ENCODE measurements at regions not wholly inside any gene's neighbourhood (a gene's known extent, or its start where the extent isn't known, plus 50 kb on each side); places are given as distances from the start of the nearest gene placed in this dataset.

GRCh38 chr7:20542594-20542993 is 72.9 kb upstream of the ABCB5 start:
- FAIRE-seq, result no peak
- CTCF ChIA-PET (ENCODE audit: partially characterized antibody), result interaction anchor here (3.7 kb wide), 1 partner anchor 52 kb away, joined by 16 read pairs; no protein-coding TSS in a partner anchor

More at GRCh38 chr7:20542594-20542993, 72.9 kb upstream of the ABCB5 start:
- Histone ChIP-seq H3K9ac (replicated peaks in 1 of 4; ENCODE audit: extremely low read depth in 1 of 4, low read depth in 3 of 4, low read length in 3 of 4) (no peak overlapping the region), H3K9me3 (ENCODE audit: insufficient read depth in 2 of 2, low read depth in 1 of 2, low read length in 1 of 2) (no peaks in the 10 kb centered on the region), H3K56ac (replicated peaks; ENCODE audit: insufficient read length, low read depth, low read length) (no peak overlapping the region), H3K27me3 (replicated peaks in 1 of 4; ENCODE audit: control insufficient read depth in 3 of 4, extremely low read depth in 1 of 4, insufficient read depth in 3 of 4, low read length in 3 of 4) (no peaks in the 10 kb centered on the region), H3K79me1 (ENCODE audit: low read depth, low read length) (no peaks in the 10 kb centered on the region), H3K27ac (ENCODE audit: low read depth, low read length) (no peak overlapping the region), H2BK12ac (ENCODE audit: low read depth, low read length) (no peak overlapping the region), H2AK5ac (ENCODE audit: low read depth, low read length) (no peak overlapping the region), H4K91ac (replicated peaks; ENCODE audit: insufficient read length, low read length) (no peak overlapping the region), H3K4me1 (replicated peaks in 1 of 4; ENCODE audit: control insufficient read depth in 3 of 4, insufficient read depth in 4 of 4, low read length in 3 of 4) (no peaks in the 10 kb centered on the region), H3K36me3 (ENCODE audit: control insufficient read depth in 2 of 4, insufficient read depth in 4 of 4, low read length in 3 of 4) (no peaks in the 10 kb centered on the region), H3K18ac (ENCODE audit: extremely low read depth, low read length) (no peak overlapping the region), H3K23ac (ENCODE audit: insufficient read length) (no peak overlapping the region), H2BK15ac (ENCODE audit: low read length) (no peak overlapping the region), H3K79me2 (ENCODE audit: control insufficient read depth in 1 of 2, insufficient read depth in 2 of 2, low read length in 2 of 2) (no peaks in the 10 kb centered on the region), H3K4me2 (ENCODE audit: insufficient read depth in 1 of 2, low read depth in 2 of 2, low read length in 2 of 2) (no peak overlapping the region), H2BK20ac (ENCODE audit: low read length) (no peak overlapping the region), H3K14ac (ENCODE audit: insufficient read length) (no peak overlapping the region), H4K5ac (ENCODE audit: insufficient read length, low read depth, low read length) (no peak overlapping the region), H2AFZ (ENCODE audit: low read length) (no peak overlapping the region), H2BK120ac (replicated peaks; ENCODE audit: low read depth, low read length) (no peak overlapping the region), H3K23me2 (ENCODE audit: low read depth, low read length) (no peaks in the 10 kb centered on the region), H3K4ac (replicated peaks; ENCODE audit: insufficient read length, low read depth, low read length) (no peak overlapping the region), H4K20me1 (replicated peaks in 1 of 2; ENCODE audit: control insufficient read depth in 1 of 2, insufficient read depth in 2 of 2, low read length in 2 of 2) (no peaks in the 10 kb centered on the region), H3K4me3 (ENCODE audit: extremely low read depth in 1 of 4, insufficient read depth in 2 of 4, low read depth in 3 of 4, low read length in 4 of 4) (no peak overlapping the region), H4K8ac (ENCODE audit: extremely low read depth, insufficient read depth, low read length) (no peak overlapping the region), H2BK5ac (ENCODE audit: low read depth, low read length) (no peak overlapping the region)
- no peak for DNase-seq (ENCODE audit: low read depth in 1 of 2, low spot score in 2 of 2)
- 74% methylated on average over 1 of the region's 1 CpG; no CpG with 5 or more reads in 1 of the 2 experiments for WGBS, 2 experiments (ENCODE audit: extremely low coverage in 1 of 2, insufficient coverage in 1 of 2, insufficient read length in 1 of 2, insufficient replicate concordance in 2 of 2, low coverage in 1 of 2, low lambda C conversion rate in 2 of 2, missing lambda C conversion rate in 1 of 2)
- POLR2A ChIA-PET (ENCODE audit: partially characterized antibody), result no interaction called here
- TF ChIP-seq RFX5 (IDR thresholded peaks at IDR 0.05; ENCODE audit: borderline replicate concordance, low read depth, low read length) (no peak), SP1 (IDR thresholded peaks at IDR 0.05; ENCODE audit: low read depth, low read length) (no peak), ZNF274 (IDR thresholded peaks at IDR 0.05; ENCODE audit: borderline replicate concordance, extremely low read depth, low read length) (no peak), NRF1 (IDR thresholded peaks at IDR 0.05; ENCODE audit: low read depth, low read length) (no peak), CHD2 (IDR thresholded peaks at IDR 0.05; ENCODE audit: low read length) (no peak)

Measured in H1 (cell line).